CD14-positive monocyte (primary cell): ENCODE measurements at regions not wholly inside any gene's neighbourhood (a gene's known extent, or its start where the extent isn't known, plus 50 kb on each side); places are given as distances from the start of the nearest gene placed in this dataset.

Experiments
- DNase-seq, 3 donors: peaks; one replicate each; pipeline ENCODE4 v3.0.0-alpha.2; 2011 to 2022
- H2AFZ ChIP-seq: 2 replicates; pipeline ENCODE4 v1.6.0; 2012; ENCODE audit warnings: mild to moderate bottlenecking, low read depth, low read length, inconsistent platforms; ENCODE audit not compliant: insufficient read depth, poor library complexity, severe bottlenecking
- H3K27ac ChIP-seq, 2 donors: 1 replicate in 1 of 2; 2 replicates in 1 of 2; pipeline ENCODE4 v1.5.1; 2012 to 2013; ENCODE audit warnings: low read length in 2 of 2, control low read depth in 1 of 2, inconsistent platforms in 1 of 2, low read depth in 1 of 2, mild to moderate bottlenecking in 1 of 2
- H3K27me3 ChIP-seq, 2 donors: one replicate each; pipeline versions ENCODE4 v1.6.0 to v1.6.1; 2011 to 2013; ENCODE audit warnings: low read length in 2 of 2; ENCODE audit not compliant: control insufficient read depth in 2 of 2, insufficient read depth in 2 of 2
- H3K36me3 ChIP-seq, 2 donors: replicated peaks in 1 of 2; 1 replicate in 1 of 2; 2 replicates in 1 of 2; pipeline versions ENCODE4 v1.5.1 to v1.6.1; 2012 to 2013; ENCODE audit warnings: low read length in 2 of 2, control low read depth in 1 of 2, inconsistent platforms in 1 of 2, mild to moderate bottlenecking in 1 of 2; ENCODE audit not compliant: insufficient read depth in 2 of 2, control insufficient read depth in 1 of 2
- H3K4me1 ChIP-seq, 2 donors: 1 replicate in 1 of 2; 2 replicates in 1 of 2; pipeline versions ENCODE4 v1.5.1 to v1.6.1; 2012 to 2013; ENCODE audit warnings: low read length in 2 of 2, control low read depth in 1 of 2, inconsistent platforms in 1 of 2, mild to moderate bottlenecking in 1 of 2, moderate library complexity in 1 of 2; ENCODE audit not compliant: insufficient read depth in 2 of 2, control insufficient read depth in 1 of 2
- H3K4me2 ChIP-seq: replicated peaks from 2 replicates; pipeline ENCODE3; 2012; ENCODE audit warnings: low read length, moderate library complexity, mild to moderate bottlenecking; ENCODE audit not compliant: poor library complexity, severe bottlenecking; ENCODE audit errors: extremely low read depth
- H3K4me3 ChIP-seq, 3 experiments: fragments of 200-600 bp in 1 of 3; sonication (generic) in 1 of 3; replicated peaks in 1 of 3; 1 replicate in 2 of 3; 2 replicates in 1 of 3; pipeline ENCODE4 v1.5.1; 2011 to 2013; ENCODE audit warnings: low read length in 3 of 3, mild to moderate bottlenecking in 3 of 3, control low read depth in 2 of 3, low read depth in 2 of 3, inconsistent platforms in 1 of 3, moderate library complexity in 1 of 3
- H3K79me2 ChIP-seq: 2 replicates; pipeline ENCODE4 v1.6.0; 2012; ENCODE audit warnings: mild to moderate bottlenecking, control low read depth, inconsistent platforms, low read length, moderate library complexity; ENCODE audit not compliant: insufficient read depth
- H3K9ac ChIP-seq: 2 replicates; pipeline ENCODE4 v1.6.0; 2017; ENCODE audit warnings: low read length, mild to moderate bottlenecking; ENCODE audit not compliant: insufficient read depth, poor library complexity, severe bottlenecking
- H3K9me3 ChIP-seq, 2 donors: replicated peaks in 1 of 2; 1 replicate in 1 of 2; 2 replicates in 1 of 2; pipeline versions ENCODE4 v1.5.1 to v1.6.1; 2012 to 2013; ENCODE audit warnings: low read length in 2 of 2, control low read depth in 1 of 2; ENCODE audit not compliant: control insufficient read depth in 1 of 2, insufficient read depth in 1 of 2
- H4K20me1 ChIP-seq: 2 replicates; pipeline ENCODE4 v1.6.0; 2012; ENCODE audit warnings: mild to moderate bottlenecking, low read length, control low read depth, moderate library complexity; ENCODE audit not compliant: insufficient read depth
- H3K27ac Mint-ChIP-seq, 7 donors: one replicate each; pipeline ENCODE4 v1.8.0; 2020; ENCODE audit warnings: mild to moderate bottlenecking in 7 of 7, mixed read lengths in 7 of 7, moderate library complexity in 6 of 7, inconsistent platforms in 2 of 7
- H3K27me3 Mint-ChIP-seq, 3 donors: one replicate each; pipeline ENCODE4 v1.8.0; 2021 to 2022; ENCODE audit warnings: low read depth in 3 of 3, mild to moderate bottlenecking in 3 of 3, mixed read lengths in 3 of 3, moderate library complexity in 3 of 3, inconsistent platforms in 1 of 3
- H3K36me3 Mint-ChIP-seq, 2 donors: one replicate each; pipeline ENCODE4 v1.8.0; 2020; ENCODE audit warnings: mixed read lengths in 2 of 2, inconsistent platforms in 1 of 2, mild to moderate bottlenecking in 1 of 2
- H3K4me1 Mint-ChIP-seq: one replicate; pipeline ENCODE4 v1.8.0; 2020; ENCODE audit warnings: mild to moderate bottlenecking, mixed read lengths
- H3K4me3 Mint-ChIP-seq, 2 donors: one replicate each; pipeline ENCODE4 v1.8.0; 2020; ENCODE audit warnings: mild to moderate bottlenecking in 2 of 2, mixed read lengths in 2 of 2, moderate library complexity in 1 of 2
- H3K9me3 Mint-ChIP-seq, 7 donors: one replicate each; pipeline ENCODE4 v1.8.0; 2020 to 2022; ENCODE audit warnings: mixed read lengths in 7 of 7, mild to moderate bottlenecking in 6 of 7, moderate library complexity in 6 of 7, inconsistent platforms in 2 of 7
- CTCF ChIP-seq: fragments of 200-600 bp; IDR thresholded peaks from one replicate; pipeline ENCODE4 v1.8.0; 2022; ENCODE audit warnings: antibody characterized with exemption, mild to moderate bottlenecking
- WGBS: methylation state at CpG from one replicate; pipeline ENCODE4 v1.1.5; 2013; ENCODE audit warnings: missing lambda C conversion rate; ENCODE audit not compliant: insufficient coverage; 5-methylcytosine and 5-hydroxymethylcytosine counted together
- intact Hi-C, 2 donors: fragments of 100-400 bp; cut with micrococcal nuclease; formaldehyde crosslinking; loops; one replicate each; pipeline versions ENCODE4 v1.15.0 to v1.15.1; 2023

DNA sequence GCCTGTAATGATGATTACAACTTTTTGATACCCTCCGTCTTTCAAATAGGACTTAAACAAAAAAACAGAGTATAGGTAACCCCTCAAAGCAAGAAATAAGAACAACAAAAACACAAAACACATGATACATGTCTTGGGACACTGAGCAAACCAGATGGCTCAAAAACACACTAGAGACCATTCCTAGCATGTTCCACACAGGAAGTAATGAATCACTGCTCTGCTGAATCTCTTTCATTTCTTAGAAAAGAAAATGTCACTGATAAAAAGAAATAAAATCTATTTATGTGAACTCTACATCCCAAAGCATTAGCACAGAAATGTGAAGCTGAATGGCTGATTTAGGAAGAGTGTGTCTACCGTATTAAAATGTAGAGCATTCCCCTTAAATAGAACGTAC, 134.5 kb upstream of the IL15 start:
- Mint-ChIP-seq H3K4me1 (no peaks in the 10 kb centered on the region), H3K9me3 (peaks cover 0 to 8% (median 2%) of the 10 kb centered on the region in 7 donors), H3K36me3 (no peaks in the 10 kb centered on the region), H3K27ac (no peak overlapping the region), H3K4me3 (no peak overlapping the region), H3K27me3 (no peaks in the 10 kb centered on the region)
- WGBS, result no CpG with 5 or more reads among the region's 3 CpGs
- H3K27ac ChIP-seq, result no peak overlapping the region
- no peaks in the 10 kb centered on the region for H3K36me3 ChIP-seq
- no peaks in the 10 kb centered on the region for H3K27me3 ChIP-seq
- no peak overlapping the region for H3K4me3 ChIP-seq
- H3K9me3 ChIP-seq, result no peaks in the 10 kb centered on the region
- no peaks in the 10 kb centered on the region for H3K4me1 ChIP-seq
- H3K79me2 ChIP-seq, result no peaks in the 10 kb centered on the region
- no peak for DNase-seq
- no peak overlapping the region for H3K9ac ChIP-seq
- H4K20me1 ChIP-seq, result no peaks in the 10 kb centered on the region
- H3K4me2 ChIP-seq, result no peak overlapping the region
- intact Hi-C loops, result no loop called here
- TF ChIP-seq CTCF, result no peak
- no peak overlapping the region for H2AFZ ChIP-seq

GRCh38 chr4:141502755-141503154, 133.6 kb upstream of the IL15 start:
- no peak for TF ChIP-seq CTCF
- H4K20me1 ChIP-seq, result no peaks in the 10 kb centered on the region
- no peak for DNase-seq
- Mint-ChIP-seq H3K27me3 (no peaks in the 10 kb centered on the region), H3K36me3 (no peaks in the 10 kb centered on the region), H3K9me3 (peaks cover 0 to 12% (median 4%) of the 10 kb centered on the region in 7 donors), H3K27ac (no peak overlapping the region), H3K4me3 (no peak overlapping the region), H3K4me1 (no peaks in the 10 kb centered on the region)
- H3K4me2 ChIP-seq, result no peak overlapping the region
- no peak overlapping the region for H3K9ac ChIP-seq
- H3K4me3 ChIP-seq, result no peak overlapping the region
- H3K36me3 ChIP-seq, result no peaks in the 10 kb centered on the region
- no peak overlapping the region for H2AFZ ChIP-seq
- H3K4me1 ChIP-seq, result no peaks in the 10 kb centered on the region
- no peaks in the 10 kb centered on the region for H3K79me2 ChIP-seq
- intact Hi-C loops, result no loop called here
- no peaks in the 10 kb centered on the region for H3K27me3 ChIP-seq
- WGBS, result no CpG with 5 or more reads among the region's 2 CpGs
- H3K9me3 ChIP-seq, result no peaks in the 10 kb centered on the region
- no peak overlapping the region for H3K27ac ChIP-seq
